ENCODE measurements at regions not wholly inside any gene's neighbourhood (a gene's known extent, or its start where the extent isn't known, plus 50 kb on each side); places are given as distances from the start of the nearest gene placed in this dataset.

- TF ChIP-seq CTCF (IDR thresholded peaks at IDR 0.05; ENCODE audit: insufficient read depth, low read length, poor library complexity, severe bottlenecking) (no peak), EZH2phosphoT487 (conservative IDR thresholded peaks at IDR 0.05; ENCODE audit: low read length) (no peak)
Observed at GRCh38 chr18:47313901-47314300, 62.4 kb upstream of the SKOR2 start.
